Stimulated activated CD4-positive, alpha-beta T cell treated with anti-CD3 and anti-CD28 coated beads, Interleukin-1b, Interleukin-23, amount 100 ng/mL, for 1 hour (primary cell): ENCODE measurements at regions not wholly inside any gene's neighbourhood (a gene's known extent, or its start where the extent isn't known, plus 50 kb on each side); places are given as distances from the start of the nearest gene placed in this dataset.

ENCODE experiments used
- DNase-seq, 2 donors: peaks; one replicate each; pipeline ENCODE4 v3.0.0-alpha.2; 2020; ENCODE audit warnings: low read depth in 2 of 2

DNA sequence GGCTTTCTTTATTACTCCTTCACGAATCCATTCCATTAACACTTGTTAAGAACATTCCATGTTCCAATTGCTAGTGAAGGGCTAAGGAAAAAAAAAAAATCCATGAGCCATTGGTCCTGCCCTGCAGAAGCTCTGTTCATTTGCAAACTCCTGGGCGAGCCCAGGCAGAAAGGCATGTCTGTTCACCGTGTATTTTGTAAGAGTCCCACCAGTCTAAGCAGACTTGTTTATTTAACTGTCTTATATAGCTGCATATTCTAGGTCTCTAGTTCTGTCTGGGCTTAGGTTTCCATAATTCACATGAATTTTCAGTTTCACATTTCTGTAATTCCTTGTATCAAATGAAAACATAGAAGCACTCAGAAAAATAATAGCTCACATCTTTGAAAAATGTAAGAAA lies 97.4 kb upstream of the POU2AF2 start:
- no peak for DNase-seq

GRCh38 chr11:111137846-111138245 lies 107.7 kb upstream of the POU2AF2 start:
- DNase-seq, result no peak

GRCh38 chr11:111135778-111136570 lies 109.6 kb upstream of the POU2AF2 start:
- DNase-seq, result no peak

GRCh38 chr11:111135101-111135500 lies 110.4 kb upstream of the POU2AF2 start:
- no peak for DNase-seq

- DNase-seq, result no peak
Observed at GRCh38 chr11:111128076-111128870, 117.3 kb upstream of the POU2AF2 start.

DNA sequence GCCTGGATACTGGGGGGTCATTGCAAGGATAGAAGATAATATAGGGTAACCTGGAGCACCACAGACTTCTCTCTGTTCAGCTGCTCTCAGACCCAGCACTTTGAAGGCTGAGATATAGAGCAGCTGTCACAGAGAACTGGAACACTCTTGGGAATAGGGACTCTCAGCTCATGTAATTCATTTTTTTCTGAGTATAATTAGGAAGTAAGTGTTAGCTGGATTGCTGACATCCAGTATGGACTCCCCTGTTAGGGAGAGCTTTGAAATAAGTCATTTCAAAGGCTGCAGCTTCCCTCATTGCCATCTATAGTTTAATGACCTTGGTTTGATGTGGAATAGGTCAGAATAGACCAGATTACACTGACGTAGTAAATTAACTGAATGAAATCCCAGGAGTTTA lies 120.8 kb upstream of the POU2AF2 start:
- no peak for DNase-seq

DNA sequence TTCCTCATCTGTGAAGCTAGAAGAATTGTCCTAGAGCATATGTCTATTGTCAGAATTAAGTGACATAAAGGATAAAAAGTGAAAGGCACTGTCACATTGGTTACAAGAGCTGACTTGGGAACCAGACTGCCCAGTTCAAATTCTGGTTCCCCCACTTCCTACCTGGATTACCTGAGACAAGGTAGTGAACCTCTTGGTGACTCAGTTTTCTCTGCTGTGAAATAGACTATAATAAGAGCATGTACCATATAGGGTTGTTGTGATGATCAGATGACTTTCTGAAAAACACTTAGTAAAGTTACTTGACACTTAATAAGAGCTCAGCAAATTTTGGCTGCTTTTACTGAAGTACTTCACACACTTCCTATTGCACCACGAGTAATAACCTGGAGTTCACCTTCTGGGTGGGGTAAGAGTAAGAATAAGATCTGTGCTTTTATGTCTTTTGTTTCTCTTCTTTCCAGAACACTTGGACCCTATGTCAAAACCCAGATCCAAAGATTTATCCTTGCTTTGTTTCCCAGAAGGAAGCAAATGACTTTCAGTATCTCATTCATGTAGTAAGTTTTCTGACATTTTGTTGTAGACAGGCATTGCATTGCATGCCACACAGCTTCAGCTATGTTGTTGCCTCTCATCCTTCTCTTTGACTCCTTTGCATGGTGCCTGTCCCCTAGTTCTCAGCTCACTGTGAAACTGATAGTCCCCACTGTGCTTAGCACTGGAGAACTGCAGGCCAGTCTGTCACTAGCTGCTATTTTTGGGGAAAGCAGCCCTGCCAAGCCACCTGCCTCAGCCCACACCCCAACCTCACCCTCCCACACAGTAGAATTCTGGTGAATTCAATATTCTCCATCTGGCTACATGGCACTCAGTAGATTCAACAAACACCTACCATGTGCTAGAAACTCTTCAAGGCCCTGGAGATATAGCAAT lies 121.8 kb upstream of the POU2AF2 start:
- DNase-seq, result peak in 1 of 2 donors; percentile 0

- DNase-seq, result no peak
Observed at GRCh38 chr11:111120696-111121302, 124.7 kb upstream of the POU2AF2 start.

DNA sequence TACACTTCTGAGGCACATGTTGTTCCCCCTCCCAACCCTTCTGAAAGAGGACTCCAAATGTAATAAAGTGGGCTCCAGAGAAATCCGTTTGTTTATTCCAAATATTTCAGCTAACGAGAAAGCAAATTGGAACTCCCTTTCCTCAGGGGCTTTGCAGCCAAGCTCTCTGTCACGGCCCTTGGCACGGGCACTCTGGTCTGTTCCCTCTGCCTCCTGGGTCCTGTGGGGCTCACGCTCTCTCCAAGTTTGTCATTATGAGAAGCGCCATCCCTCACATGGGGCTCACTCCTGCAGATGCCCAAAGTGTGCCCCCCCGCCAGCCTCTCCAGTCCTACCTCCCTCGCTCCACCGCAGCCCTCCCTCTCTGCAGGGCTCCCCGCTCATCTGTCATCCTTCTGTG lies 125.4 kb upstream of the POU2AF2 start:
- no peak for DNase-seq

- DNase-seq, result no peak
Observed at GRCh38 chr11:111119751-111120150, 125.8 kb upstream of the POU2AF2 start.

DNA sequence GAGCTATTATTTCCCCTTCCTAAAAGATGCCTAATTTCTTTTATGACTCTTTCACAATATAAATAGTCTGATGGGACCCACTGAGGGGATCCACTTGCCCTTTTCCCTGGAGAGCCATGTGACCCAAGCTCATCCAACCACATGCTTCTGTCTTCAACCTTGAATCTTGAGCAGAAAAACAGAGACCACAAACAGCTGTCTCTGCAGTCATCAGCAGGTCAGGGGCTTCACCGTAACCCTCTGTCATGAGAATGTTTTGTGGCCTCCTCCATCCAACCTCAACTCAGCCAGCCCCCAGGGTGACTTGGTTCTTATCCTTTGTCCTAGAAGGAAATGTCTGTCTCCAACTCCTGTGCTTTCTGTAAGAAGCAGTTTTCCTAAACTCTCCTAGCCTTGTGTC lies 129.6 kb upstream of the POU2AF2 start:
- DNase-seq, result no peak

DNA sequence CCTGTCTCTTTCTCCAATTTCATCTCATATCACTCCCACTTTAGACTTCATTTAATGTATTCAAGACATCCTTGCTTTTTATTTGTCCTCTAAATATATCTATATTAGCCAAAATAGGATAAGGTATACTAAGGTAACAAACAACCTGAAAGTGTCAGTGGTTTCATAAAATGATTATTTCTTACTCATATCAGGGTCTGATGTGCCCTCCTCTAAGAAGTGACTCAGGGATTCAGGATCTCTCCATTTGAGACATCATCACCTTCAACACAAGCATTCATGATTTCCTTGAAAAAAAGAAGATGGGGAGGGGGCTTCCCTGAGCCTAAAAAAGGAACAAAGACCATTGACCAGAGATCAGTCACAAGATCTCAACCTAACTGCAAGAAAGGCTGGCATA lies 131.4 kb upstream of the POU2AF2 start:
- DNase-seq, result no peak

DNA sequence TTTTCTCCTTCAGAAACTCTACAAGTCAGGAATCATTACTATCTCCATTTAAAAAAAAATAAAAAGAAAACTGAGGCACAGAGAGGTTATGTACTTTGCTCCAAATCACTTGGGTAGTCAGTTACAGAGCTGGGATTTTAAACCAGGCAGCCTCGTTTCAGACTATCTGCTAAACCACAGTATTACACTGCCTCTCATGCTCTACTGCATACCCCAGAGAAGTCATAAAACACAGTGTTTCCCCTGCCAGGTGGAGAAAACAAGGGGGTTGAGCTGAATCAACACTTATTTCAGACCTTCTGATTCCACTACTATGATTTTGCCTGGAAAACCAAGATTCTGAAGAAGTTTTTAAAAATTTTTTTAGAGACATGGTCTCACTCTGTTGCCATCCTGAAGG lies 132.9 kb upstream of the POU2AF2 start:
- no peak for DNase-seq

DNA sequence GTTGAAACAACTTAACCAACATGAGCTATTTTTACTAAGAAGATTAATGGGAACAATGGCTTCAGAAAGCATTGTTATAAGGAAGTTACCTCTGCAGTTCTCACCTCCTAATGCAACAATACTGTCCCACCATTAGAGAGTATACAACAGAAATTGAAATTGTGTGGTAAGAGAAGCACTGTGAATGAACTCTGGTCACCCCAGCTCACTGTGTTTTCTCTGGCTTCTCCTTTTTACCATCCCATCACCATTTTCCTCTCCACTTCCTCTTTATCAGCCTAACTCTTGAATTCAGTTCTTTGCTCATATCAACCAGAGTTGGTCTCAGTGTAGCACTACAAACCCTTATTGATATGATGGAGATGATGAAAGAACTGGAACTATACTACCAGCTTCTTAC lies 138.0 kb upstream of the POU2AF2 start:
- no peak for DNase-seq

DNA sequence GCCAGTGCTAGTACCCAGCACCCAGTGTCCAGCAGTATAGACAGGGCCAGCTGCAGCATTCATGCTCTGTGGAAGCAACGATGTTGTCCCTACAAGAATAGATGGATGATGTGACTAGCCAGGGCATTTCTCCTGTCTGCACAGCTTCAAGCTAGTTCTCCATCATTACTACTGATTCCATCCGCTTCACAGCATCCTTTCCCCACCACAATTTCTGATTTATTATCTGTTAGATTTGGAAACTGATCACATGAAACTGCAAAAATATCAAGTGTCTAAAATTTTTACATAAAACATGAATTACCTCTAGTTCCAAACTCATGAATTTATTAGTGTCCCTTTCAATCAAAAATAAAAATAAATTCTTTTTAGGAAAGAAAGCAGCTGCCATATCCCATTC lies 138.9 kb upstream of the POU2AF2 start:
- no peak for DNase-seq

DNA sequence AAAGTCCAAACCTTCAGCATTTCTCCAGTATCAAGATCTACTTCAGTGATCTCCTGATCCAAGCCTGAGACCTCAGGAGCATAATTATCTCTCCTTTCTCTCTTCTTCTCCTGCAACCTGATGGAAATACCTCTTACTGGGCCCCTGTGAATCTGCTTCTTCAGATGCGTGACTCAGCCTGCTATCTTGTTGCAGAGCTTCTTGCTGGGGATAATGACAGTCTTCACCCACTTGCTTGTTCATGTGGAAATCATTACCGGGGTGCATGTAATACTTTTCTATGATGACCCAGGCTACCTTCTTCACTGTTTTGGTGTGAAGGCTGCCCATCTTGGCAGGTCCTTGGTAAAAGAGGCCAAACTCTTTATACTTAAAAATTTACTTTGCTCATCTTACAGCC lies 140.0 kb upstream of the POU2AF2 start:
- no peak for DNase-seq

DNA sequence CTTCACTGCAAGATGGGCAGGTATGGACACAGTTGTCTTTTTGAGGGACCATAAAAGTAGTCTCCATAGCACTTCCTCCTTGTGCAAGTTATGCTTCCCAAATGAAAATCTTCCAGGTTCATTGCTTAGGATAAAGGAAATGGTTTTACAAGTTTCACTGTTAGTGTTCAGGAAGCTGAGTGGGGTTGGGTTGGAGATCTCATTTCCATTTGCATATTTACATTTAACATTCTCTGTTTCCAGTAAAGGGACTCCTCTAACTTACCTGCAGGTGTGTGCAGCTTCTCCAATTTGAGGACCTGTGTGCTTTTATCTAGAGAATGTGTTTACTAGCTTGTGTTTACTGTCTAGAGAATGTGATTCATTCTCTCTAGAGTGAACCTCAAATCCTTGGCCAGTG lies 141.3 kb upstream of the POU2AF2 start:
- DNase-seq, result no peak

- DNase-seq, result no peak
Observed at GRCh38 chr11:111101881-111102280, 143.6 kb upstream of the POU2AF2 start.

DNA sequence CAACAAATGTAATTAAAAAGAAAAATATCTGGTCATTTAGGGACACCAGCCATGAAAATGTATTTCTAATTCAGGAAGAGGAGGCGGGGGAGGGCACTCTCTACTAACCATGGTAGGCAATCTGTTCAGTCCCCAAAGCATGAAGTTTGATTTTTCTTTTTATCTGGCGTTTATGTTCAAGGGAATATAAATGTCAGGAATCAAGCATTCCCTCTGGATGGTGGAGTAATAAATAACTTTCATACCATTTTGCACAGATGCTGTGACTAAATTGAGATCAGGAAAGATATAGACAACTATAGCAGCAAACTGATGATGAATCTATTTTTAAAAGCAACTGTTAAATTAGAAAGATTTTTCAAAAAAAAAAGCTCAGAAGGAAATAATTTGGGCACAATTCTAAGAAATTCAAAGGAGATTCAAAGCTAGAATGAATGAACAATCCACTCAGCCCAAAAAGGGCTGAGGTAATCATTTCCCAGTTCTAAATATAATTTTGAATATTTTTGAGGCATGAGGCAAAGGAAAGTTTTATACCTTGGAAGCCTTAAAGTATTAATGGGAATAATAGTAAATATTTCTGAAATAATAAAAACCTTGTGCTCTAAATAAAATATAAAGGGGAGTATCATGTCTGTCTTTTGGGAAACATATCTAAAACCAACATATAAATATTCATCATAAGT lies 146.4 kb upstream of the POU2AF2 start:
- no peak for DNase-seq

GRCh38 chr11:111098091-111098490 lies 147.4 kb upstream of the POU2AF2 start:
- no peak for DNase-seq

DNA sequence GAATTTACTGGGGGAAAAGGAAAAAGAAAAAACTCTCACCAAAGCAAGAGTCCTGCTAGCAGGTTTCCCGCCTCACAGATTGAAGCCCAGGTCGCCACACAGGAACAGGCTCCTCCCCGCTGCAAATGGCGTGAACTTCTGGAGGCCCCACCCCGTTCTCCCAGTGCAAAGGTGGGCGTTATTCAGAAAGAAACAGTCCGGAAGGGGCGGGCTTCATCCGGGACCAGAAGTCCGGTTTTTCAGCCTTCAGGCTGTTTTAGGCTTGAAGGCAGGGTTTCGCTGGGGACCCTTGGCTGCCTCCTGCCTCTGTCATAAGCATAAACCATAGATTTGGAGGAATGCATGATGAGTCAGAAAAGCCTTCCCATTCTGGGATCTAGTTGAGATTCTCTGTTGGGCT lies 148.3 kb upstream of the POU2AF2 start:
- no peak for DNase-seq
